ENCODE measurements at regions not wholly inside any gene's neighbourhood (a gene's known extent, or its start where the extent isn't known, plus 50 kb on each side); places are given as distances from the start of the nearest gene placed in this dataset.
A peak's percentile ranks its signal among the peaks of the same experiment; 100 is the strongest.
"Not testable (repeated sequence)": the region's sequence is repeated elsewhere in the genome, so short reads cannot be mapped to it uniquely, and the experiment has no call there.

DNA sequence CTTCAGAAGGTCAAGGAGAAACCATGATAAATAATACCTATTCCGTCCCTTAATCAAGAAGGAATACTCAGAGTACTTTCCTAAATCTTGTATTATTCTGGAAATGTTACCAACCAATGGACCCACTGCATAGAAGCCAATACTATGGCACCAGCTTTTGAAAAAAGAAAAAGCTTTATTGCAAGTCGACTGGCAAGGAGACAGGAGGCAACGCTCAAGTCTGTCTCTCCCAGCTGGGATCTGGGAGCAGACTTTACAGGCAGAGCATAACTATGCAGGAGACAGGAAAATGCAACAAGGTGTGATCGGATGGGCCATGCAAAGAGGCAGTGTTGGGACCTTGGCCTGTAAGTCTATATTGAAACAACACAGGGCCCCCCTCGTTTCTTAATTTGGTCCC, 132.4 kb downstream of the CHD9NB start:
- H3K9ac ChIP-seq (ENCODE audit: low read length): no peak overlapping the region
- no peak overlapping the region for H3K14ac ChIP-seq (ENCODE audit: low read length)
- H3K9me3 ChIP-seq (ENCODE audit: insufficient read depth, low read depth, low read length): no peaks in the 10 kb centered on the region
- no peak overlapping the region for H2BK5ac ChIP-seq (ENCODE audit: low read depth, low read length, poor library complexity)
- no peaks in the 10 kb centered on the region for H3K79me2 ChIP-seq (ENCODE audit: control insufficient read depth, insufficient read depth, low read length, poor library complexity)
- no peaks in the 10 kb centered on the region for H3K4me1 ChIP-seq (ENCODE audit: control insufficient read depth in 1 of 2, insufficient read depth in 2 of 2, low read length in 2 of 2)
- no peaks in the 10 kb centered on the region for H3K36me3 ChIP-seq (ENCODE audit: control insufficient read depth in 1 of 2, insufficient read depth in 2 of 2, low read length in 2 of 2)
- DNase-seq: no peak
- no peak overlapping the region for H2AK5ac ChIP-seq (ENCODE audit: low read length)
- no peak overlapping the region for H3K4me2 ChIP-seq (ENCODE audit: low read length)
- no peak overlapping the region for H3K4me3 ChIP-seq (ENCODE audit: low read depth, low read length)
- no peaks in the 10 kb centered on the region for H3K79me1 ChIP-seq (ENCODE audit: low read length)
- H3K27me3 ChIP-seq (ENCODE audit: insufficient read depth, low read length): no peaks in the 10 kb centered on the region
- no peak overlapping the region for H3K23ac ChIP-seq (ENCODE audit: low read length)
- H4K12ac ChIP-seq (ENCODE audit: low read depth, low read length): no peak overlapping the region
- H4K91ac ChIP-seq (ENCODE audit: low read depth, low read length): no peak overlapping the region
- no peak overlapping the region for H2AFZ ChIP-seq (ENCODE audit: insufficient read depth, low read length, poor library complexity)
- H4K8ac ChIP-seq (ENCODE audit: low read depth, low read length): no peak overlapping the region
- no peak overlapping the region for H3K27ac ChIP-seq (ENCODE audit: low read depth, low read length)
- H3K18ac ChIP-seq (ENCODE audit: low read length): no peak overlapping the region
- no peak overlapping the region for H3K4ac ChIP-seq (ENCODE audit: low read depth, low read length)
- H2BK120ac ChIP-seq (ENCODE audit: insufficient read depth, low read length, poor library complexity): no peak overlapping the region
- no CpG with 5 or more reads among the region's 5 CpGs for WGBS (ENCODE audit: extremely low coverage, insufficient coverage, insufficient read length)
- no peak overlapping the region for H2BK12ac ChIP-seq (ENCODE audit: low read length)

DNA sequence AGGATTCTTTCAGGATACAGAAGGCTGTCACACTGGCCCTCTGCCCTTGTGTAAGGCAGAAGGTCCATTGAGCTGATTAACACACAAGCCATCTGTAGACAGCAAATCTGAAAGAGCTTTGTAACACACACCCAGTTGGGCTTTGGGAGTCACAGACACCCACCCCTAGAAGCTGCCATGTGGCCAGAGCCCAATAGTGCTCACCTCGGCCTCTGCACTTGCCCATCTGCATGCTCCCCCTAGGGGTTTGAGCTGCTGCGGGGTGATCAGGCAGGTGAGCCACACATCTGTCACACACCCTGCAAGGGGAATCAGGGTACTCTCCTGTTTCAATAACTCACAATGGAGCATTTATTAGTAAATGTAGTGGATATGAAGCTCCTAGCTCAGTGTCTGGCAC, 138.3 kb downstream of the CHD9NB start:
- WGBS (ENCODE audit: extremely low coverage, insufficient coverage, insufficient read length): no CpG with 5 or more reads among the region's 2 CpGs
- no peak overlapping the region for H3K14ac ChIP-seq (ENCODE audit: low read length)
- H3K36me3 ChIP-seq (ENCODE audit: control insufficient read depth in 1 of 2, insufficient read depth in 2 of 2, low read length in 2 of 2): no peaks in the 10 kb centered on the region
- no peak overlapping the region for H4K91ac ChIP-seq (ENCODE audit: low read depth, low read length)
- no peaks in the 10 kb centered on the region for H3K79me2 ChIP-seq (ENCODE audit: control insufficient read depth, insufficient read depth, low read length, poor library complexity)
- H2AK5ac ChIP-seq (ENCODE audit: low read length): no peak overlapping the region
- H2BK5ac ChIP-seq (ENCODE audit: low read depth, low read length, poor library complexity): no peak overlapping the region
- no peak overlapping the region for H3K9ac ChIP-seq (ENCODE audit: low read length)
- DNase-seq: no peak
- H3K4me3 ChIP-seq (ENCODE audit: low read depth, low read length): no peak overlapping the region
- H3K27me3 ChIP-seq (ENCODE audit: insufficient read depth, low read length): no peaks in the 10 kb centered on the region
- H3K4me1 ChIP-seq (ENCODE audit: control insufficient read depth in 1 of 2, insufficient read depth in 2 of 2, low read length in 2 of 2): no peaks in the 10 kb centered on the region
- no peak overlapping the region for H4K12ac ChIP-seq (ENCODE audit: low read depth, low read length)
- no peaks in the 10 kb centered on the region for H3K79me1 ChIP-seq (ENCODE audit: low read length)
- H3K27ac ChIP-seq (ENCODE audit: low read depth, low read length): no peak overlapping the region
- no peaks in the 10 kb centered on the region for H3K9me3 ChIP-seq (ENCODE audit: insufficient read depth, low read depth, low read length)
- no peak overlapping the region for H3K4ac ChIP-seq (ENCODE audit: low read depth, low read length)
- no peak overlapping the region for H3K4me2 ChIP-seq (ENCODE audit: low read length)
- no peak overlapping the region for H3K18ac ChIP-seq (ENCODE audit: low read length)
- H2AFZ ChIP-seq (ENCODE audit: insufficient read depth, low read length, poor library complexity): no peak overlapping the region
- no peak overlapping the region for H2BK120ac ChIP-seq (ENCODE audit: insufficient read depth, low read length, poor library complexity)
- H3K23ac ChIP-seq (ENCODE audit: low read length): no peak overlapping the region
- H4K8ac ChIP-seq (ENCODE audit: low read depth, low read length): no peak overlapping the region
- H2BK12ac ChIP-seq (ENCODE audit: low read length): no peak overlapping the region

DNA sequence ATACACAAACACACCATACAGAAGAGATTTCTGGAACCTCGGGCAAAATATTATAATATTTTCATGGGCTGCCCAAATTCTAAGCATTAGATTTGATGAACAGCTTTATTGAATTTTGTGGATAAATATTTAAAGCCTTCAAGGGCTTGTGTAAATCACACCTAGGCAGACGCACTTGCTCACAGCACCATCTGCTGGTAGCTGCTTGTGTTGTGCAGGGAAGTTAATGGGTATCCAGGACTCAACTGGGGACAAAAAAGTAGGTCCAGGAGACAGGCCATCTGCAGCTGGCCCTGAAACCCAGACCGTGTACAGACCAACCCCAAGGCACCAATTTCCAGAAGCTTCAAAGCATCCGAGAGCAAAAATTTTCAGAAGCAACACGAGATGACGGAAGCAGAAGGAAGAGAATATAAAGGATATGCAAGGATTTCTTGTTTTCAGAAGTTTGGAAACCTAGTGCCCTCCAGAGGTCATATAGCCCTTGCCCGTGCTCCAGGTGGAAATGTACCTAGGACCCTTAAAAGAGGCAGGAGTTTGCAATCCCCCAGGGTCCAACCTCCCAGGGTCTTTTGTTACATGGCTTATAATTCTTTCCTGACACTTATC, 140.0 kb downstream of the CHD9NB start:
- Histone ChIP-seq H3K79me1 (ENCODE audit: low read length) (no peaks in the 10 kb centered on the region), H3K27ac (ENCODE audit: low read depth, low read length) (no peak overlapping the region), H3K23ac (ENCODE audit: low read length) (no peak overlapping the region), H3K4me1 (ENCODE audit: control insufficient read depth in 1 of 2, insufficient read depth in 2 of 2, low read length in 2 of 2) (no peaks in the 10 kb centered on the region), H2AFZ (ENCODE audit: insufficient read depth, low read length, poor library complexity) (no peak overlapping the region), H4K91ac (ENCODE audit: low read depth, low read length) (no peak overlapping the region), H3K18ac (ENCODE audit: low read length) (no peak overlapping the region), H3K36me3 (ENCODE audit: control insufficient read depth in 1 of 2, insufficient read depth in 2 of 2, low read length in 2 of 2) (no peaks in the 10 kb centered on the region), H2BK5ac (ENCODE audit: low read depth, low read length, poor library complexity) (no peak overlapping the region), H3K4me2 (ENCODE audit: low read length) (no peak overlapping the region), H3K14ac (ENCODE audit: low read length) (no peak overlapping the region), H3K27me3 (ENCODE audit: insufficient read depth, low read length) (no peaks in the 10 kb centered on the region), H3K9me3 (ENCODE audit: insufficient read depth, low read depth, low read length) (no peaks in the 10 kb centered on the region), H3K4me3 (ENCODE audit: low read depth, low read length) (no peak overlapping the region), H4K12ac (ENCODE audit: low read depth, low read length) (no peak overlapping the region), H3K79me2 (ENCODE audit: control insufficient read depth, insufficient read depth, low read length, poor library complexity) (no peaks in the 10 kb centered on the region), H2AK5ac (ENCODE audit: low read length) (no peak overlapping the region), H3K9ac (ENCODE audit: low read length) (no peak overlapping the region), H2BK120ac (ENCODE audit: insufficient read depth, low read length, poor library complexity) (no peak overlapping the region), H4K8ac (ENCODE audit: low read depth, low read length) (no peak overlapping the region), H3K4ac (ENCODE audit: low read depth, low read length) (no peak overlapping the region), H2BK12ac (ENCODE audit: low read length) (no peak overlapping the region)
- WGBS (ENCODE audit: extremely low coverage, insufficient coverage, insufficient read length): no CpG with 5 or more reads among the region's 7 CpGs
- peak; percentile 18 to 72 for DNase-seq

DNA sequence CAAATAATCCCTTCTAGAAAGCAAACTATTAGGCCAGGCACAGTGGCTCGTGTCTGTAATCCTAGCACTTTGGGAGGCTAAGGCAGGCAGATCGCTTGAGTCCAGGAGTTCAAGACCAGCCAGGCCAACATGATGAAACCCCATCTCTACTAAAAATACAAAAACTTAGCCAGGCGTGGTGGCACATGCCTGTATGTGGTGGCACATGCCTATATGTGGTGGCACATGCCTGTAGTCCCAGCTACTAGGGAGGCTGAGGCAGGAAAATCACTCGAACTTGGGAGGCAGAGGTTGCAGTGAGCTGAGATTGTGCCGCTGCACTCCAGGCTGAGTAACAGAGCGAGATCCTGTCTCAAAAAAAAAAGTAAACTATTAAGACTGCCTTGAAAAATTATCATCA, 144.6 kb downstream of the CHD9NB start:
- H3K18ac ChIP-seq (ENCODE audit: low read length); H3K9me3 ChIP-seq (ENCODE audit: insufficient read depth, low read depth, low read length); H3K79me2 ChIP-seq (ENCODE audit: control insufficient read depth, insufficient read depth, low read length, poor library complexity); DNase-seq; H4K8ac ChIP-seq (ENCODE audit: low read depth, low read length); H3K4me1 ChIP-seq (ENCODE audit: control insufficient read depth in 1 of 2, insufficient read depth in 2 of 2, low read length in 2 of 2); H2BK12ac ChIP-seq (ENCODE audit: low read length); H3K9ac ChIP-seq (ENCODE audit: low read length); H3K14ac ChIP-seq (ENCODE audit: low read length); H3K36me3 ChIP-seq (ENCODE audit: control insufficient read depth in 1 of 2, insufficient read depth in 2 of 2, low read length in 2 of 2); H3K4me2 ChIP-seq (ENCODE audit: low read length); H2BK120ac ChIP-seq (ENCODE audit: insufficient read depth, low read length, poor library complexity); H2AK5ac ChIP-seq (ENCODE audit: low read length); H3K23ac ChIP-seq (ENCODE audit: low read length); H2BK5ac ChIP-seq (ENCODE audit: low read depth, low read length, poor library complexity); H3K79me1 ChIP-seq (ENCODE audit: low read length); H3K27ac ChIP-seq (ENCODE audit: low read depth, low read length); H3K27me3 ChIP-seq (ENCODE audit: insufficient read depth, low read length); H3K4ac ChIP-seq (ENCODE audit: low read depth, low read length); H4K12ac ChIP-seq (ENCODE audit: low read depth, low read length); H4K91ac ChIP-seq (ENCODE audit: low read depth, low read length); H2AFZ ChIP-seq (ENCODE audit: insufficient read depth, low read length, poor library complexity); H3K4me3 ChIP-seq (ENCODE audit: low read depth, low read length): not testable (repeated sequence)
- WGBS (ENCODE audit: extremely low coverage, insufficient coverage, insufficient read length): no CpG with 5 or more reads among the region's 6 CpGs
